Astrocyte of the cerebellum (primary cell): ENCODE measurements at regions not wholly inside any gene's neighbourhood (a gene's known extent, or its start where the extent isn't known, plus 50 kb on each side); places are given as distances from the start of the nearest gene placed in this dataset.

Experiments
- DNase-seq: peaks from one replicate; pipeline ENCODE4 v3.0.0-alpha.2; 2011; ENCODE audit warnings: low read depth
- H3K4me3 ChIP-seq: 2 replicates; pipeline ENCODE4 v1.5.1; 2011; ENCODE audit warnings: mild to moderate bottlenecking, low read depth, low read length, moderate library complexity
- CTCF ChIP-seq: IDR thresholded peaks from 2 replicates; pipeline ENCODE4 v1.5.1; 2012; ENCODE audit warnings: low read length, low read depth, moderate library complexity, mild to moderate bottlenecking; ENCODE audit errors: missing control alignments
- in situ Hi-C: cut with HindIII; loops from 2 replicates; pipeline ENCODE4 v1.10.0; 2017; ENCODE audit warnings: low sequenced_read_pairs

GRCh38 chr6:137658287-137658686 is 164.1 kb upstream of the OLIG3 start:
- no peak for DNase-seq
- TF ChIP-seq CTCF, result no peak
- in situ Hi-C loops, result no loop called here
- no peak overlapping the region for H3K4me3 ChIP-seq

- DNase-seq, result no peak
- H3K4me3 ChIP-seq, result no peak overlapping the region
- in situ Hi-C loops, result no loop called here
- no peak for TF ChIP-seq CTCF
Observed at GRCh38 chr6:137659871-137660270, 165.7 kb upstream of the OLIG3 start.

GRCh38 chr6:137660296-137660731 is 166.1 kb upstream of the OLIG3 start:
- in situ Hi-C loops, result no loop called here
- no peak for TF ChIP-seq CTCF
- DNase-seq, result no peak

DNA sequence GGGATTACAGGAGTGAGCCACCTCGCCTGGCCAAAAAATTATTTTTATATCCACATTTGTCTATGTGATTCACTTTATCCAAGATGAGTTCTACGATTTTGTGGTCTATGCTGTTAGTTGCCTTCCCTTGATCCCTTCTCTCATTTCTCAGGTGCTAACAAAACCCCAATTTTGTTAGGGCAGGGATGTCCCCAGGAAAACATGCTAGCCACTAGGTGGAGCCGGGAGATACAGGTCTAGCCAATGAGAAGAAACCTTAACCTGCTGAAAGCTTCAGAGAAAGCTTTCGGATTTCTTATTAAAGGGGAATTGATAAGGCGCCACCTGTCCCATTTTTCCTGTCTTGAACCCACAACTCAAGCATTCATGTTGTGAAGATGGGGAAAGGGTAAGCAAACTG is 167.4 kb upstream of the OLIG3 start:
- DNase-seq, result no peak
- TF ChIP-seq CTCF, result peak; percentile 54
- in situ Hi-C loops, result no loop called here
- H3K4me3 ChIP-seq, result no peak overlapping the region

More at GRCh38 chr6:137660296-137660731, 166.1 kb upstream of the OLIG3 start:
- H3K4me3 ChIP-seq, result no peak overlapping the region

GRCh38 chr6:137664183-137664582 is 170.0 kb upstream of the OLIG3 start:
- no peak for DNase-seq
- no peak for TF ChIP-seq CTCF
- in situ Hi-C loops, result no loop called here
- no peak overlapping the region for H3K4me3 ChIP-seq

DNA sequence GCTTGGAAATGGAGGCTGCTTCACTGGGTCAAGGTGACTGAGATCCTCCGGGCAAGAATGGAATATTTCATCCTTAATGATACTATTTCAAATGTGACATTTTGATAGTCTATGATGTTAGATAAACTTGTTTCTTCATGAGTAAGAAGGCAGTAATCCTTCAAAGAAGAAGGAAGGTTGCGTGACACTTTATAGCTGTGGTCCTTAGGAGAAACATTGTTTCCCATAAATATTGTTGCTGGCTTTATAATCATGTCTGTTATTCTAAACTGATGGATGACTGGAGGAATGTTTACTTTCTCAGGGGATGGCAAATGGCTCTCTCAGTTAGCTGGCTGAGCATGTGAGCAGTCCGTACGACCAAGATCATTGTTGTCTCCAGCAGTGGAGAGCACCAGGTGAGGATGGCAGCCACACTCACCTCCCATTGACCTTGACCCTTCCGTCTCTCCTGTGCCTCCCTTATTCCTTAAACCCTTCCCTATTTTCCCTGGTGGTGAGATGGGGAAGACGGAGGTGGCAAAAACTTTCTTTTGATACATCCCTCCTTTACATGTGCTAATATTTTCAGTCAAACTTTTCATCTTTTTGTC is 171.2 kb upstream of the OLIG3 start:
- no peak overlapping the region for H3K4me3 ChIP-seq
- TF ChIP-seq CTCF, result no peak
- DNase-seq, result no peak
- in situ Hi-C loops, result no loop called here
